HUDEP-2 (cell line): ENCODE measurements at regions not wholly inside any gene's neighbourhood (a gene's known extent, or its start where the extent isn't known, plus 50 kb on each side); places are given as distances from the start of the nearest gene placed in this dataset.

ENCODE experiments used
- DNase-seq, 76 experiments: peaks; one replicate each; lab custom pipeline; 2025; ENCODE audit not compliant: unreplicated experiment in 76 of 76; lab: John Stamatoyannopoulos, UW

- no peak for DNase-seq
Measured at GRCh38 chr3:67828486-67829010, 174.1 kb upstream of the SUCLG2 start.

GRCh38 chr3:67821135-67821534, 166.7 kb upstream of the SUCLG2 start:
- DNase-seq, result no peak

GRCh38 chr3:67819447-67819846, 165.0 kb upstream of the SUCLG2 start:
- DNase-seq, result no peak

- DNase-seq, result no peak
Measured at GRCh38 chr3:67809370-67809935, 155.0 kb upstream of the SUCLG2 start.

- no peak for DNase-seq
Measured at GRCh38 chr3:67808906-67809305, 154.5 kb upstream of the SUCLG2 start.

GRCh38 chr3:67804578-67804977, 150.2 kb upstream of the SUCLG2 start:
- DNase-seq, result no peak

GRCh38 chr3:67804089-67804488, 149.7 kb upstream of the SUCLG2 start:
- DNase-seq, result no peak

GRCh38 chr3:67798412-67798811, 144.0 kb upstream of the SUCLG2 start:
- DNase-seq, result no peak

- no peak for DNase-seq
Measured at GRCh38 chr3:67791620-67792019, 137.2 kb upstream of the SUCLG2 start.

- DNase-seq, result peak in 43 of 76 experiments; percentile 0 to 71 (median 20)
Measured at GRCh38 chr3:67790043-67790442, 135.6 kb upstream of the SUCLG2 start.

GRCh38 chr3:67788396-67788795, 134.0 kb upstream of the SUCLG2 start:
- no peak for DNase-seq

GRCh38 chr3:67783281-67784250, 129.2 kb upstream of the SUCLG2 start:
- no peak for DNase-seq

GRCh38 chr3:67781871-67782270, 127.5 kb upstream of the SUCLG2 start:
- no peak for DNase-seq

GRCh38 chr3:67781218-67781617, 126.8 kb upstream of the SUCLG2 start:
- DNase-seq, result no peak

GRCh38 chr3:67774676-67775075, 120.3 kb upstream of the SUCLG2 start:
- no peak for DNase-seq

- DNase-seq, result no peak
Measured at GRCh38 chr3:67765575-67765974, 111.2 kb upstream of the SUCLG2 start.

- DNase-seq, result no peak
Measured at GRCh38 chr3:67745296-67745695, 90.9 kb upstream of the SUCLG2 start.

- DNase-seq, result no peak
Measured at GRCh38 chr3:67744699-67745098, 90.3 kb upstream of the SUCLG2 start.

GRCh38 chr3:67739851-67740250, 85.4 kb upstream of the SUCLG2 start:
- no peak for DNase-seq

- DNase-seq, result no peak
Measured at GRCh38 chr3:67737906-67738865, 83.8 kb upstream of the SUCLG2 start.

GRCh38 chr3:67737140-67737539, 82.7 kb upstream of the SUCLG2 start:
- no peak for DNase-seq
